HG03025 (cell line): ENCODE measurements at regions not wholly inside any gene's neighbourhood (a gene's known extent, or its start where the extent isn't known, plus 50 kb on each side); places are given as distances from the start of the nearest gene placed in this dataset.

ENCODE experiments used
- ATAC-seq: cut with Tn5 transposase; IDR thresholded peaks from one replicate; pipeline ENCODE4 v1.9.1; 2021; ENCODE audit warnings: mild to moderate bottlenecking, moderate library complexity; ENCODE audit not compliant: unreplicated experiment, low FRiP score

DNA sequence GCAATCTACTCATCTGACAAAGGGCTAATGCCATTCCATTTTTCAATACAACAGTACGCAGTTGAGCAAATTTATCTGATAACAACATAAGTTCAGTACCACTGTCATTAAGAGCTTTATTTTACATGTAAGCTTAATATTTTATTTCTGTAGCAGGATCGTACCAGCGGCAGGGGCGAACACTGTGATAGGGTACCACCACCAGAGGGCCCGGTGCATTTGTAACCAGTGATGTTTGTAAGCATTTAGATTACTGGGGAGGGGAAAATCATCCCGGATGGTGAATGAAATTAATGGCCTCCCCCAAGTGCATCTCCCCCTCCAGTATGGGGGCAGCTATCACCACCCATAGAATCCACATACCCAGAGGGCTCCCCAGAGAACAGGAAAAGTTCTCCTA lies 179.0 kb downstream of the ADGRA3 start:
- ATAC-seq: no peak

- ATAC-seq: no peak
These were observed 181.7 kb downstream of the ADGRA3 start for GRCh38 chr4:22334155-22334554.

GRCh38 chr4:22324422-22324821 lies 191.4 kb downstream of the ADGRA3 start:
- no peak for ATAC-seq

DNA sequence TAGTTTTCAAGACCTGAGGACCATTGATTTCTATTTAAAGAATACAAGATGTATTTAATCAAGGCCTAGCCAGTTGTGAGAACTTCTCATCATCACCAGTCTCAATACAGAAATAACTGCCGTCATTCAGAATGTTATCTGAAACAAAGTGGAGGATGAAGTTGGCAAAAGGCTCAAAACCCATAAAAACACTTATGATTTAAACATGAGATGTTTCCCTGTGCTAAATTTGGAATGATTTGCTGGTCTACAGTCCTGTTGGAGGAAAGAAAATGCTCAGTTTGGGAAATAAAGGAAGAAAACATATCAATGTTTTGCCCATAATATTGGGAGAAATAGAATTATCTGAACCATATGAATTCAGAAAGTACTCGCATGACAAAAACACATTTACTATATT lies 192.2 kb downstream of the ADGRA3 start:
- ATAC-seq: no peak

- ATAC-seq: no peak
These were observed 192.9 kb downstream of the ADGRA3 start for GRCh38 chr4:22322996-22323395.

- ATAC-seq: no peak
These were observed 200.2 kb downstream of the ADGRA3 start for GRCh38 chr4:22315628-22316027.

- no peak for ATAC-seq
These were observed 201.9 kb downstream of the ADGRA3 start for GRCh38 chr4:22313976-22314375.

- ATAC-seq: no peak
These were observed 203.8 kb downstream of the ADGRA3 start for GRCh38 chr4:22312113-22312512.

- no peak for ATAC-seq
These were observed 214.6 kb downstream of the ADGRA3 start for GRCh38 chr4:22301253-22301652.

DNA sequence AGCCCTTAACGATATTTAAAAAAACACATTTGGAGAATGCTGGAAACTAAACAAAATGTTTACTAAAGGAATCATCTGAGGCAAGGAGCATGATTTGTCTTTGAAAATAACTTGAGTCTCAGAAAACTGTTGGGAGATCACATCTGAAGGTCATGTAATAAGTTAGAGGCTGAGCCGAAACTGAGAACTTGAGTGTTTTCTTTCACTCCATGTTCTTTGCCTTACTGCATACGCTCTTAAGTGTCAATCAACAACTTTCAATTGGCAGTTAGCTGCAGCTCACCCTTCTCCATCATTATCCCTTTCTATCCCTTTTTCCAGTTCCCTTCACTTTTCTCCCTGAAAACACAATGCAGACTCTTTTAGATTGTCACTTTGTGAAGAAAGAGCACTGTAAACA lies 216.2 kb downstream of the ADGRA3 start:
- no peak for ATAC-seq

- no peak for ATAC-seq
These were observed 228.2 kb downstream of the ADGRA3 start for GRCh38 chr4:22287631-22288030.

- no peak for ATAC-seq
These were observed 247.4 kb downstream of the ADGRA3 start for GRCh38 chr4:22268350-22269025.

- no peak for ATAC-seq
These were observed 251.6 kb downstream of the ADGRA3 start for GRCh38 chr4:22264261-22264660.

DNA sequence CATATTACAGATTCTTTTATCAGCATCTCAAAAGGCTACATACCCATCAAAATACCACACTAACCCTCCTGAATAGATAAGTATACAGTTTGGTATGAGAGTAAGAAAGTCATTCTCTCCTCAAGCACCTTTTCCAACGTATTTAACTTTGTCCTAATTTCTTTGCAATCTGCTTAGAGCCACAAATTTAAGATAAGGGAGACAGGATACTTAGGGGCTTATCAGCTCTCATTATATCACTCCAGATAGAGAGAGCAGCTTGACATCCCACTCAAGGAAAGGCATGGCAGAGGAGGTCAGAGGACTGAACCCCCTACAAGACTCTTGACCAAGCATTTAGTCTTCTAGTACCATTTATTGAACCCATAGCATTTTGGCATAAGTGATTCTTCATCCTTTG lies 262.4 kb downstream of the ADGRA3 start:
- ATAC-seq: no peak

DNA sequence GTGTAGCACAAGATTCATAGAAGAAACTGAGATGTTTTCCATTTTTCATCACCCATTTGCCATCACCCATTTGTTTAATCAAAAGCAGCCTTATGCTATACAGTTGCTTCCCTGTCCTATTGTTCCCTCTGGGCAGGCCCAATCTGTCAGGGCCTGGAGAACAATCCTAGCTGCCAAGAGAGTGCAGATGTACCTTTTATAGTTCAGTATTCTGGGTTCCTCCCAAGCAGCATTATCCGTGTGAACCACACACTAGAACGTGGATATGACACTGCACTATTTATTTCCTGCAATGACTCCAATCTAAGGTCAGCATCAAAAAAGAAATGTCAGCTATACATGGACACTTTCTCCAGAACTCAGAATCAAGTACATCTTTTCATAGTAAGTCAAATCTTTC lies 269.0 kb downstream of the ADGRA3 start:
- ATAC-seq: no peak

- ATAC-seq: no peak
These were observed 270.6 kb downstream of the ADGRA3 start for GRCh38 chr4:22245294-22245693.

- no peak for ATAC-seq
These were observed 274.5 kb downstream of the ADGRA3 start for GRCh38 chr4:22241415-22241814.

GRCh38 chr4:22240814-22241213 lies 275.1 kb downstream of the ADGRA3 start:
- ATAC-seq: no peak

- ATAC-seq: no peak
These were observed 277.1 kb downstream of the ADGRA3 start for GRCh38 chr4:22238742-22239141.

DNA sequence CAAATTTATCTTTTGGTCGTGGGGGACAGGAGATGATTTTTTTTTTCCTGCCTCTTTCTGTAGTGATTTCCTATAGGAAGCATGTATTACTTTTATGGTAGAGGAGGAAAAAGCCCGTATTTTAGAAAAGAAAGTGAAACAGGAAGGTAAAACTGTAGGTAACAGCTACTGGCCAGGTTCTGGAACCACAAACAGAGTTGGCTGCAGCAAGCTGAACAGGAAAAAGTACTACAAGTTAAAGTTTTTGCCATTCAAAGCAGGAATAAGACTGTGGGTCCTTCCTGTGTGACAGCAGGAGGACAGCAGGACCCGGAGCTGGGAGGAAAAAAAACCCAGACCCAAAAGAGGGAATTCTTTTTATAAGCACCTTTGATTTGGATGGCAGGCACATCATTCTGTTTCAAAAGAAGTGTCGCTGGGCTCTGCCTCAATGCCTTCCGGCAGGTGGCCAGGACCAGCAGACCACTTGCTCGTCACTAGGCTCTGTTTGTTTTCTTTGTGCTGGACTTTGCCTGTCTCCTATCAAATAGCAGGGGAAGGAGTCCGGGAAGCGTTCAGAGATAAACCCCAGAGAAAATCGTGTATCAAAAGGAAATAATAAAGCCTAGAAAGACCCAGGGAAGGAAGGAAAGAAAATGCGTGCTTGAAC lies 277.9 kb downstream of the ADGRA3 start:
- ATAC-seq: no peak

DNA sequence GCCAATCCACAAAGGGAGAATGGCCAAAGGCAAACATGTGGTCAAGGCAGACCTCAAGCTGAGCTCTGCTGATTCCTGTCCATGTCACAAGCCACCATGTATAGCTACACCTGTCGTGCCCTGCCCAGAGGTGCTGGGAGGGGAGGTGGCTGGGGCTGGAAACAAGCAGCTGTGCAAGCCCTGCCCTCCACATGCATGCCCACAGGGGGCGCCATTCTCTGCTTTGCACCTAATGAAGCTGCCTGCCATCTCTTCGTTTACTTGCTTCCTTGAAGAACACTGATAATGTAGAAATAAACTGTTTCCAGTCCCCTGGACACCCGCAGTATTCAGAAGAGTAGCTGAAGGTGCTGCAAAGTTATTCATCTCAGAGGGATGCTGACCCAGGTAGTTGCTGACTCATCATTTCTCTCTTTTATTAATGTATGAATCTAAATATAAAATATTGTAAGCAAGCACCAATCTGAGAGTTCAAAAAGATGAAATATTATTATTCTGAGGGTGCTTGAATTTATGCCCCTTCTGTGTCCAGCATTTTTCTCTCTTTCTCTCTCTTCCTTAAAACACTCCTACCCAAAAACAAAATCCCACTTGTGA lies 278.6 kb downstream of the ADGRA3 start:
- ATAC-seq: no peak

DNA sequence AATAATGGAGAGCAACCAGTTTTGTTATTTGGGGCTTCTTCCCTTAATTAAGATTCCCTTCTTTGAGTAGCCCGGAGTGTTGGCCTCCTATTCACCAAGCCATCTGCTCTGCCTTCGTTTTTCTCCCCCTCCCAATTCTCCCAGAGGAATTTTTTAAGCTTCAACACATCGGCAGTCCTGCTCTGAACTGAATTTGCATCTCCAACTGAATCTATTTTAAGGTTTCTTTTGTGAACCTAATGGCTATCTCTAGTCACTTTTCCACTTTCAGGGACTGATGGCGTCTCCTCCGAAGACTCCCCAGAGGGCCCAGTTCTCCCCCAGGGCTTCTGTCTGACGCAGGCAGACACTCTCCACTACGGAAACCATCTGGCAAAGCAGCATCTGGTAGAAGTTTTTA lies 280.2 kb downstream of the ADGRA3 start:
- no peak for ATAC-seq
